22Rv1 (cell line): ENCODE measurements at regions not wholly inside any gene's neighbourhood (a gene's known extent, or its start where the extent isn't known, plus 50 kb on each side); places are given as distances from the start of the nearest gene placed in this dataset.

Experiments used
- H3K27ac ChIP-seq: fragments of 450-650 bp; 2 replicates; pipeline ENCODE4 v1.5.1; 2017
- ZFX ChIP-seq: fragments of 450-650 bp; IDR thresholded peaks from 2 replicates; pipeline ENCODE4 v1.6.1; 2017; ENCODE audit warnings: antibody characterized with exemption, borderline replicate concordance
- TF ChIP-seq, protein P1 (sequence below): fragments of 450-650 bp; IDR thresholded peaks from 2 replicates; pipeline ENCODE4 v1.5.1; 2017; ENCODE audit warnings: mild to moderate bottlenecking

DNA sequence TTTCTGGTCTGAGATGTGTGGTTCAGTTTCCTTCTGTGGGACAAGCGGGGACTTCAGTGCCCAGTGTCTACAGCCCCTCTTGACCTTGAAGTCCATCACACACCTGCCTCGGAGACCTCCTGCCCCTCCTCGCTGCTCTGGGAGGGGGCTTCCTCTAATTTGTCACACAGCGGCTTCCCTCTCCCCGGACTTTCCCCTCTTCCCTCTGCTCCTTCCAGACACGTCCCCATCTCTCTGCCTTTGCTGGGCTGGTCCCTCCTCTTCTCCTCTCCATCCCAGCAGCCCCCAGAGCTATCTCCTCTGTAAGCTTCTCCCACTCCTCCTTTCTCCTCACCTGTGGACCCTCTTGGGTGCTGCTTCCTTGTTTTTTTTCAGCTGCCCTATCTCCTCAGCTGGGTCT is 122.2 kb upstream of the SORCS3 start:
- no peak overlapping the region for H3K27ac ChIP-seq

DNA sequence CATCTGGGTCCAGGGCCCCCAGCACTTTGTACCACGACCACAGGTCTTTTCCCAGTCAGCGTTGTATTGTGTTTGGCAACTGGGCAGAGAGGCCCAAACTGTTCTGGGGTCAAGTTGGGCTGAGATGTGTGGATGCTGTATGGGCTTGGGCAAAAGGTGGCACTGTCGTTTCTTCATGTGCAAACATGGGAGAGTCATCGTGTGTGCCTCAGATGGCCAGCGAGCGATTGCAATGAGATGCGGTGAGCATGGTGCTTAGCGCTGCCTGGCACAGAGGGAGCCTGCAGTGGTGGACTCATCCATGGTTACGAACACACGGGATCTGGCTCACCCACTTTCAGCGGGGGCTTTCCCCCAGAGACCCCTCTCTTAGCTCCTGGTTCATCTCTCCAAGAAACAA is 120.4 kb upstream of the SORCS3 start:
- TF ChIP-seq, protein P1, sequence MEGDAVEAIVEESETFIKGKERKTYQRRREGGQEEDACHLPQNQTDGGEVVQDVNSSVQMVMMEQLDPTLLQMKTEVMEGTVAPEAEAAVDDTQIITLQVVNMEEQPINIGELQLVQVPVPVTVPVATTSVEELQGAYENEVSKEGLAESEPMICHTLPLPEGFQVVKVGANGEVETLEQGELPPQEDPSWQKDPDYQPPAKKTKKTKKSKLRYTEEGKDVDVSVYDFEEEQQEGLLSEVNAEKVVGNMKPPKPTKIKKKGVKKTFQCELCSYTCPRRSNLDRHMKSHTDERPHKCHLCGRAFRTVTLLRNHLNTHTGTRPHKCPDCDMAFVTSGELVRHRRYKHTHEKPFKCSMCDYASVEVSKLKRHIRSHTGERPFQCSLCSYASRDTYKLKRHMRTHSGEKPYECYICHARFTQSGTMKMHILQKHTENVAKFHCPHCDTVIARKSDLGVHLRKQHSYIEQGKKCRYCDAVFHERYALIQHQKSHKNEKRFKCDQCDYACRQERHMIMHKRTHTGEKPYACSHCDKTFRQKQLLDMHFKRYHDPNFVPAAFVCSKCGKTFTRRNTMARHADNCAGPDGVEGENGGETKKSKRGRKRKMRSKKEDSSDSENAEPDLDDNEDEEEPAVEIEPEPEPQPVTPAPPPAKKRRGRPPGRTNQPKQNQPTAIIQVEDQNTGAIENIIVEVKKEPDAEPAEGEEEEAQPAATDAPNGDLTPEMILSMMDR, result no peak
- TF ChIP-seq ZFX, result no peak
- no peak overlapping the region for H3K27ac ChIP-seq

More for the DNA sequence above, 122.2 kb upstream of the SORCS3 start:
- TF ChIP-seq ZFX, result no peak
- TF ChIP-seq, protein P1, result no peak

DNA sequence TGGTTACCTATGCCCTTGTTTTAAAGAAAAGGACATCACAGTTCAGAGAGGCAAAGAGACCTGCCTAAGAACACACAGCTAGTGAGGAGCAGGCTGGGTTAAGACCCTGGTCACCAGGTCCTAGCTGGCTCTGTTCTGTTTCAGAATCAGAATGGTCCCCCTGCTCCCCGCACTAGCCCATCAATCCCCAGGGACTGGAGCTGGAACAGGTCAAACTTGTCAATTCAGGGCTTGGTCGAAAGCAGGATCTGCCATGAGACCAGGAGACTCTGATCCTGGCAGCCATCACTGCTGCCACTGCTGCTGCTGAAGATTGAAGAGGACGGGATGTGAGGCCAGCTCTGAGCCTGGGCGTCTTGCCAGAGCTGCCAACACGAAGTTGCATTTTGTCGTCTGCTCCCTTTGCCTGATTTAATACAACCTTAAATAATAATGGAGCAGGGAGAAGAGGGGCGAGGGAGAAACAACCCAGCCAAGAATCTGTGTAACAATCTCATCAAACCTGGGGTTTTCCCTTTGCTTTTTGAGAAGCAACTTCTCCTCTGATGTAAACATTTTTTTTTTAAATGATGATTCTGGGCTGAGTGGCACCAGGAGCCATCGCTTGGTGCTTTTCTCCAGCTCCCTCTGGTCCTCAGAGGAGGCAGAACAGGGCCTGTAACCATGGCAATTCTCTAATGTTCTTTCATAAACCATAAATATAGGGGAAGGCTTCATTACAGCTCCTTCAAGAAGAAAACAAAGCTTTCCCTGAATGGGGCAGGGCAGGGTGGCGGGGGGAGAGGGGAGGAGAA is 119.0 kb upstream of the SORCS3 start:
- TF ChIP-seq, protein P1, result no peak
- TF ChIP-seq ZFX, result no peak
- H3K27ac ChIP-seq, result no peak overlapping the region

DNA sequence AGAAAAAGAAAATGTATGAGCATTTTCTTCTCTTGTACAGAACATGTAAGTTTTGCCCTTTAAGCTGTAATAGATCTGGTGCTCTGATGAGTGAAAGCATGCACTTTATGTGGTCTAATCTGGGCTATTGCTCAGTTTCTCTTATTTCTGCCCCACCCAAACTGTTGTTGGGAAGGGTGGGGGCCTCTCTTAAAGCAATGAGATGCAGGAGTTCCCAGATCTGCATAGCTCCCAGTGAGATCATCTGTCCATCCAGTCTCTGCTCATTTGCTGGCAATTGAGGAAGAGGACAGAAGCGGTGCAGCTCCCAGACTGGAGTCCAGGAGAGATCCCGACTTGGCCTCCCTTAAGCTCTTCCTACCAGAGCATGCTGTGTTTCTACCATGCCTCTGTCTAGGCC is 114.9 kb upstream of the SORCS3 start:
- H3K27ac ChIP-seq, result no peak overlapping the region
- no peak for TF ChIP-seq ZFX
- TF ChIP-seq, protein P1, result no peak

DNA sequence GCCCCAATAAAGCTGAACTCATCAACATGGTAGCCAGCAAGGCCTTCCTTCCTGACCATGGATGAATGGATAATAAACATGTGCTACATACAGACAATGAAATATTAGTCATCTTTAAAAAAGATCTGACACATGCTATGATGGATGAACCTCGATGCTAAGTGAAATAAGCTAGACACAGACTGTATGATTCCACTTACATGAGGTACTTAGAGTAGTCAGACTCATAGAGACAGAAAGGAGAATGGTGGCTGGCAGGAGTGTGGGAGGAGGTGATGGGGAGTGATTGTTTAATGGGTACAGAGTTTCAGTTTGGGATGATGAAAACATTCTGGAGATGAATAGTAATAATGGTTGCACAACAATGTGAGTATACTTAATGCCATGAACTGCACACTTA is 114.1 kb upstream of the SORCS3 start:
- H3K27ac ChIP-seq, result no peak overlapping the region
- TF ChIP-seq, protein P1, result no peak
- TF ChIP-seq ZFX, result no peak

DNA sequence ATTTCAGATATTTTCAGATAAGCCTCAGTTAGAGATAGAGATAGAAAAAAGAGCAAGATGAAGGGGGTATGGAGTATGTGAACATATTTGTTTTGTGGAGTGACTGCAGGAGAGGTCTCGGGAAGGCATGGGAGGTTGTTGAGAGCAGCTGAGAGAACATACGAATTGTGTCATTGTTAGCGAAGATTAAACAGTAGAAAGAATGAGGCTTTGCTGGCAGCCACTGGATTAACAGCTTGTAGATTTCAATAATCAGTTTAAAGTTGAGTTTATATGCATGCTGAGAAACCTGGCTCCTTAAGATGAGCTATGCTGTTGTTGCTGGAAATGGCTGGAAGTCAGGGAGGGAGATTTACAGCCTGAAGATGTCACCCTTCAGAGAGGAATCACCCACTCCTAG is 100.9 kb upstream of the SORCS3 start:
- no peak for TF ChIP-seq ZFX
- TF ChIP-seq, protein P1, result no peak

DNA sequence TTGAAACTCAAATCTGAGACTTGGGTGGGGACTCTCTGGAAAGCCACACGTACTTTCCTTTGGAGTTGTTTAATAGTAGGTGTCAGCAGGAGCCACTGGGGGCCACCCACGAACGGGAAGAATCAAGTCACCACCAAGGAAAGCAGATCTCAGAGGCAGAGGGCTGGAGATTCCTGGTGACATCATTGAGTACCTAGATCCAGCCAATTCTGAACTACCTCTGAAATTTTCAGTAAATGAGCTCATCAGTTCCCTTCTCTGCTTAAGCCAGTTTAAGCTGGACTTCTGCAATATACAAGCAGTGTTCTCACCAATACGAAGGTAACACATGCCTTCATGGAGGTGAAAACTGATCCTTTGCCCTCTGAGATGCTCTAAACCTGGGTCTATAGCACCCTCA is 99.3 kb upstream of the SORCS3 start:
- TF ChIP-seq, protein P1, result no peak
- H3K27ac ChIP-seq, result no peak overlapping the region

More for the DNA sequence above, 100.9 kb upstream of the SORCS3 start:
- no peak overlapping the region for H3K27ac ChIP-seq
